COLO668 (cell line): ENCODE measurements at regions not wholly inside any gene's neighbourhood (a gene's known extent, or its start where the extent isn't known, plus 50 kb on each side); places are given as distances from the start of the nearest gene placed in this dataset.

Source experiments
- DNase-seq: peaks from one replicate; lab custom pipeline; 2025; ENCODE audit not compliant: unreplicated experiment; lab: John Stamatoyannopoulos, UW

- DNase-seq, result peak; percentile 11
These were observed 612.6 kb upstream of the ACVR2A start for GRCh38 chr2:147232225-147232669.

GRCh38 chr2:147231607-147232006 lies 613.2 kb upstream of the ACVR2A start:
- DNase-seq, result no peak

DNA sequence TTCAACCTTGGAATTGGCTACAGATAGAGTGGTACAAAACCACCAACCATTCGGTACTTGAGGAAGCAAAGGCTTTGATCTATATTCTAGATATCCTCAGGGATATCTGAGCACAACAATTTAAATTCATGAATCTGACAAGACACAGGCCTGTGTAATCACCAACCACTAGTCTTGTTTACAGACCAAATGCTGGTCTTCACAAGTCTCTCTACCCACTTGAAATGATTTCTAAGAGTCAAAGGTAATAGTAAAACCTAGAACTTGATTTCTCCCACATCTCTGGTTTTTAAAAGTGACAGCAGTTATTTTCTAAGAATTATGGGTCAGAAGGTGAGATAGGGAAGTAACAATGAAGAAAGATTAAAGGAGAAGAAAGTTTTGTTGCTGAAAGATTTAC lies 613.7 kb upstream of the ACVR2A start:
- no peak for DNase-seq

DNA sequence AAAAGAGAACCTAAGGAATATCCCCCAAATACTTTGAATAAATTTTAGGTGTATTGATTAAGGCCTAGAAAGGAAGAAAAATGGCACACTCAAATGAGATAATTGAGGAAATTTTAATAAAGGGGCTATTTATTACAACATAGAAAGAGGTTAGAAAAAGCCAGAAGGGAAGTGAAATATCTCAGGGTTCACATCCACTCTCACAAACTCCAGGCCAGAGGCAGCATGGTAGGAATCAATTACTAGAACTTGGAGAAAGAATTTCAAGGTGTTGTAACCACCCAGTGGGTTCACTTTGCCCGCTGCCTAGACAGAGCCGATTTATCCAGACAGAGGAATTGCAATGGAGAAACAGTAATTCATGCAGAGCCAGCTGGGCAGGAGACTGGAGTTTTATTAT lies 617.5 kb upstream of the ACVR2A start:
- no peak for DNase-seq

DNA sequence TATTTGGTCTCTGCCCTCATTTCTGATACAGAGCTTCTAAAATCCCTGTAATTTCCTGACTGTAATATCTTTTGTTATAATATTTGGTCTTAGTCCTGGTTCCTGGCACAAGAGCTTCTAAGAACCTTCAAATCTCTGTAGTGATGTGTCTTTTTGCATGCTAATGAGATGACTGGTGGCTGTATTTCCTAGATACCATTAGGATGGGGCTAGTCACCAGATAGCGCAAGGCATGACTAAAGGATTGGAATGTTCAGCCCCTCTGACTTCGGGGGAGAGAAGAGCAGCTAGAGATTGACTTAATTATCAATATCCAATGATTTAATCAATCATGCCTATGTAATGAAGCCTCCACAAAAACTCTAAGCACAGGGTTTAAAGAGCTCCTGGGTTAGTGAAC lies 620.8 kb upstream of the ACVR2A start:
- no peak for DNase-seq

DNA sequence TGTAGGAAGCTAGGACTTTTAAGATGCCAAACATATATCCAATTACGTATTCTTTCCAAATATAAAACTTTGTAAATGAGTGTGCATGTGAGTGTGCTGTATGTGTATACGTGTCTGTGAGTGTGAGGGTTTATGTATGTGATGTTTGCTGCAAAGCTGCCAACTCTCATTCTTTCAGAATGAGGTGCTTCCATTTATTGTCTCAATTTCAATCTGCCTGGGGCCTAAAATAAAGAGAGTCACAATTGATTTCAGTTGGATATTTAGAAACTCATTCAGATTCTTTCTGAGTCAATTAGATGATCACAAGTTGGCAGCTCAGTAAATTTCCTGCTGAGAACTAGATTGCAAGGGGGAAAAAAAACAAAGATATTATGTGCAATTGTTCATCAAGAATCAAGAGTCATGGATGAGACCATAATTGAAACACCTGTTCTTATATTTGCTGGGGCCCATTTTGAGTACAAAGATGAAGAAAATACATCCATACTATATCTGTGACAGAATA lies 621.2 kb upstream of the ACVR2A start:
- DNase-seq, result no peak

DNA sequence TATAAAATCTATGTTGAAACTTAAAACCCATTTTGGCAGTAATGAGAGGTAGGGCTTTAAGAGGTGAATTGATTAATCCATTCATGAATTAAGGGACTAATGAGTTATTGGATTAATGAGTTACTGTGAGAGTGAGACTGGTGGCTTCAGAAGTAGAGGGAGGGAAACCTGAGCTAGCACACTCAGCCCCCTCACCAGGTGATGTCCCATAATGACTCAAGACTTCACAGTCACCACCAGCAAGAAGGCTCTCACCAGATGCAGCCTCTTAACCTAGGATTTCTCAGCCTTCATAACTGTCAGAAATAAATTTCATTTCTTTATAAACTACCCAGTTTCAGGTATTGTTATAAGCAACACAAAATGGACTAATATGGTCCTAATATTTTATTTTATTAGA lies 621.7 kb upstream of the ACVR2A start:
- no peak for DNase-seq

- no peak for DNase-seq
These were observed 622.3 kb upstream of the ACVR2A start for GRCh38 chr2:147222506-147222905.

GRCh38 chr2:147214914-147215313 lies 629.9 kb upstream of the ACVR2A start:
- peak; percentile 33 for DNase-seq

DNA sequence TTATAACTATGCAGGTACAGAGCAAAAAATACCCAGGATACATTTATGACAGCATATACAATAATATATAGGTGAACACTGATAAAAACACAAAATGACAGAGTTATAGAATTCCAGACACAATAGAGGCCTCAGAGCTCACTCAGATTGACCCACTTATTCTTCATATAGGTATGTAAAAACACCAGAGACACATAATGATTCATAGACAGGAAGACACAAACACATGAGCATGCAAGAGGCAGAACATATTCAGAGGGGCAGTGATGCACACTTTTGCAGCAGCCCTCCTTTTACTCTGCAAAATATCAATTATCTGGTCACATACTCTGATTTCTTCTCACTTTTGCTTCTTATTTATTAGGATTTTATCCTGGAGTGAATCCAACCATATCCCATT lies 633.3 kb upstream of the ACVR2A start:
- DNase-seq, result no peak

- no peak for DNase-seq
These were observed 640.7 kb upstream of the ACVR2A start for GRCh38 chr2:147204102-147204501.

- peak; percentile 9 for DNase-seq
These were observed 646.1 kb upstream of the ACVR2A start for GRCh38 chr2:147198651-147199171.

GRCh38 chr2:147197754-147198483 lies 646.9 kb upstream of the ACVR2A start:
- DNase-seq, result no peak

GRCh38 chr2:147182260-147182659 lies 662.6 kb upstream of the ACVR2A start:
- no peak for DNase-seq

GRCh38 chr2:147181351-147182029 lies 663.3 kb upstream of the ACVR2A start:
- DNase-seq, result no peak

DNA sequence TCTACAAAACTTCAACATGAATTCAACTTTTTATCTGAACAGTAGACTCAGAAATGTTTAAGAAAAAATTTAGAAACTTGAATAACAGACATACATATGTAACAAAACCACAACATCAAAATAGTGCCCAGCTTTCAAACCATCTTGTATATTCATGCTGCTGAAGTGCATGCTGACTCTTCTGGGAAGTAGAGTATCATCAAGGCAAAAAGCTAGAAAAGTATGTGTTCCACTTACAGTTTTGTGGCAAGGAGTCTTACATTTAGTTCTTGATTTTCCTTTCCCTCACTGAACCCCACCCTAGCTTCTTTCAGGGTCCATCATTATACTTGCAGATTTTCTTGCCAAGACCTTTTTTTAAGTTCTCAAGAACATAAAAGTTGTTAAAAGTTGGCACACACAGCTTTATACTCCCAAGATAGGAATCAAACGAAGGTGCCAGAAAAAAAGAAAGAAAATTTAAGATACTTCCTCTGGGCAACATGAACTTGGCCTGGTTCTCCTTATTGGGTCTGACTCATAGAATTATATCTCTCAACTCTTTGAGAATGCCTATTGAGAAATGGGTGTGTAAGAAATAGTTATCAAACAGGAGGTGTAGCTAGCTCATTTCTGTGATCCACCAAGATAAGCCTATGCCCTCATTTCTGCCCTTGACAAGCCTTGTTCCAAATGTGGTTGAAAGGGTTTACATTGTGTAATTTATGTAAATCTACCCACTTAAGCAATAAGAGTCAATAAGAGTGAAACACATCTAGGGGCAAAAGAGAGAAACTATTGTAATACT lies 667.6 kb upstream of the ACVR2A start:
- no peak for DNase-seq

GRCh38 chr2:147174824-147175254 lies 670.0 kb upstream of the ACVR2A start:
- DNase-seq, result no peak

DNA sequence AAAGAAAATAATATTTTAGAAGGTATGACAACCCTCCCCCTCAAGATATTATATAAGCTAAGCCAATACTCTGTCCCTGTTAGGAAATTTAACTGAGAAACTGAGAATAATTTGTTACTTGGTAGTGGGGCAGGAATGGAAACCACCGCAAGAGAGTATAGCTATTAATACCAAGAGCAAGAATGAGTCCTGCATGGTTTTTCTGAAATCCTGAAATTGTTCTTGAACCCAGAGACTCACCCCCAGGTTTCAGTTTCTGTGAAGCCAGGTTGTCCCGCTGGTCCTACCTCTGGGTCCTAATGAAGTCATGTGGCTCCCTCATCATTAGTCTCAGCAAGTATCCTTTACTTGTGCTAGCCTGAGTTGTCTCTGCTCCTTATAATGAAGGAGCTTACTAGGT lies 671.0 kb upstream of the ACVR2A start:
- DNase-seq, result no peak

- DNase-seq, result no peak
These were observed 671.6 kb upstream of the ACVR2A start for GRCh38 chr2:147173189-147173581.

- DNase-seq, result no peak
These were observed 672.2 kb upstream of the ACVR2A start for GRCh38 chr2:147172493-147173188.

DNA sequence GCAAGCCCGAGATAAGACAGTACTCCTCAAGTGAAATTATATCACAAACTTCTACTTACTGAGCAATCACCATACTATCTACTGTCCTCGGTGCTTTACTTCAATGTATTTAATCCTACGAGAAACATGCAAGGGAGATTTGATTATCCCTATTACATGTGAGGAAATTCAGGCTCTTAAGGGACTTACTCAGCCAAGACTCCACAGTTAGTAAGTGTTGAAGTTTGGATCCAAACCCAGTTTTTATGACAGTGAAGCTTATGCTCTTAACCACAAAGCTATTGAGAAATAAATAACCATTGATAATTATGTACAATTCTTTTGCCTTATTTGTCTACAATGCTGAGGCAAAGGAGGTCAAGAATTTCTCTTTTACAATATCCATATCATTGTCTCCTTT lies 672.9 kb upstream of the ACVR2A start:
- no peak for DNase-seq
